Tibial nerve (tissue), 4 donors: ENCODE measurements at regions not wholly inside any gene's neighbourhood (a gene's known extent, or its start where the extent isn't known, plus 50 kb on each side); places are given as distances from the start of the nearest gene placed in this dataset.

Experiments
- DNase-seq, 2 donors: peaks; one replicate each; pipeline ENCODE4 v3.0.0-alpha.2; 2019; ENCODE audit warnings: low spot score in 2 of 2
- H3K27ac ChIP-seq, 4 donors: fragments of 200-600 bp; sonication (generic) in 3 of 4; one replicate each; pipeline ENCODE4 v1.5.1; 2017 to 2019; ENCODE audit warnings: mild to moderate bottlenecking in 1 of 4
- H3K27me3 ChIP-seq, 2 donors: fragments of 200-600 bp; sonication (generic) in 1 of 2; one replicate each; pipeline versions ENCODE4 v1.5.1 to v1.6.0; 2017 to 2019
- H3K36me3 ChIP-seq, 3 donors: fragments of 200-600 bp; sonication (generic); one replicate each; pipeline ENCODE4 v1.5.1; 2018 to 2019
- H3K4me1 ChIP-seq, 4 donors: fragments of 200-600 bp; sonication (generic) in 3 of 4; one replicate each; pipeline ENCODE4 v1.5.1; 2017 to 2019
- H3K4me3 ChIP-seq, 4 donors: fragments of 200-600 bp; sonication (generic) in 3 of 4; one replicate each; pipeline ENCODE4 v1.5.1; 2017 to 2019; ENCODE audit warnings: mild to moderate bottlenecking in 1 of 4, moderate library complexity in 1 of 4
- H3K9me3 ChIP-seq, 4 donors: fragments of 200-600 bp; sonication (generic) in 3 of 4; one replicate each; pipeline ENCODE4 v1.5.1; 2017 to 2019
- CTCF ChIP-seq, 5 experiments: fragments of 200-600 bp in 3 of 5; fragments of 450-650 bp in 2 of 5; sonication (generic) in 3 of 5; IDR thresholded peaks; one replicate each; pipeline ENCODE4 v1.5.1; 2016 to 2019; ENCODE audit warnings: antibody characterized with exemption in 5 of 5, mild to moderate bottlenecking in 3 of 5, moderate library complexity in 2 of 5
- EP300 ChIP-seq, 2 donors: sonication (generic); formaldehyde crosslinking; IDR thresholded peaks; one replicate each; pipeline ENCODE4 v1.6.1; 2017; ENCODE audit warnings: antibody characterized with exemption in 2 of 2, mild to moderate bottlenecking in 1 of 2
- POLR2A ChIP-seq, 2 donors: fragments of 450-650 bp; IDR thresholded peaks; one replicate each; pipeline ENCODE4 v1.6.1; 2017; ENCODE audit warnings: antibody characterized with exemption in 2 of 2, mild to moderate bottlenecking in 2 of 2, moderate library complexity in 2 of 2
- WGBS, 2 donors: methylation state at CpG; one replicate each; pipeline ENCODE4 v1.1.5; 2018; 5-methylcytosine and 5-hydroxymethylcytosine counted together

- no peaks in the 10 kb centered on the region for H3K27me3 ChIP-seq
- no peak overlapping the region for H3K4me3 ChIP-seq
- no peaks in the 10 kb centered on the region for H3K4me1 ChIP-seq
- TF ChIP-seq CTCF (IDR thresholded peaks at IDR 0.05): no peak
- TF ChIP-seq POLR2A (IDR thresholded peaks at IDR 0.05): no peak
- TF ChIP-seq EP300 (IDR thresholded peaks at IDR 0.05): no peak
- peaks cover 0 to 10% (median 0%) of the 10 kb centered on the region in 4 donors for H3K9me3 ChIP-seq
- H3K27ac ChIP-seq: no peak overlapping the region
- WGBS, 2 donors: 46 to 55% methylated on average over 2 of the region's 2 CpGs
- DNase-seq: no peak
- H3K36me3 ChIP-seq: no peaks in the 10 kb centered on the region
Measured at GRCh38 chr6:153442096-153442495, 311.0 kb upstream of the RGS17 start.

GRCh38 chr6:153437193-153437592 lies 306.1 kb upstream of the RGS17 start:
- no peak for TF ChIP-seq POLR2A (IDR thresholded peaks at IDR 0.05)
- TF ChIP-seq CTCF (IDR thresholded peaks at IDR 0.05): no peak
- TF ChIP-seq EP300 (IDR thresholded peaks at IDR 0.05): no peak
- WGBS, 2 donors: 12 to 18% methylated on average over 3 of the region's 3 CpGs
- no peaks in the 10 kb centered on the region for H3K36me3 ChIP-seq
- no peak overlapping the region for H3K27ac ChIP-seq
- no peak overlapping the region for H3K4me3 ChIP-seq
- no peaks in the 10 kb centered on the region for H3K9me3 ChIP-seq
- DNase-seq: no peak
- H3K4me1 ChIP-seq: no peaks in the 10 kb centered on the region
- no peaks in the 10 kb centered on the region for H3K27me3 ChIP-seq

DNA sequence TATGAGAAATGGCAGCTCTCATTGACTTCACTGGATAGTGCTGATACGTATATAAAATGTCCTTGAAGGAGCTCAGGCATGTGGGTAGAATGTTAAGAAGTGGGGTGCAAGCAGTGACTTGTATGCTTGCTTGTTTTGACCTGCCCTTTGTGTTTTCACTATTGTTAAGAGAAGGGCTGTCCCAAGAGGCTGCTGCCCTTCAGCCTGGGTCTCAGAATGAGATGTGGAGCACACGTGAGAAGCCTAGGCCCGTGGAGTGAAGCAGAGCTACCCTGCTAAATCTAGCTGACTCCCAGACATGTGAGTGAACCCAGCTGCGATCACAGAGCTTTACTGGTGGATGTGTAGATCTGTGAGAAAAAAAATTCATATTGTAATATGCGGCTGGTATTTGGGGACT lies 305.3 kb upstream of the RGS17 start:
- no peaks in the 10 kb centered on the region for H3K4me1 ChIP-seq
- TF ChIP-seq POLR2A (IDR thresholded peaks at IDR 0.05) (no peak), EP300 (IDR thresholded peaks at IDR 0.05) (no peak), CTCF (IDR thresholded peaks at IDR 0.05) (no peak)
- 55 to 64% methylated on average over 5 of the region's 5 CpGs for WGBS, 2 donors
- H3K27ac ChIP-seq: no peak overlapping the region
- H3K36me3 ChIP-seq: no peaks in the 10 kb centered on the region
- no peaks in the 10 kb centered on the region for H3K9me3 ChIP-seq
- no peak overlapping the region for H3K4me3 ChIP-seq
- no peak for DNase-seq
- H3K27me3 ChIP-seq: no peaks in the 10 kb centered on the region

GRCh38 chr6:153435787-153436186 lies 304.7 kb upstream of the RGS17 start:
- Histone ChIP-seq H3K27ac (no peak overlapping the region), H3K27me3 (no peaks in the 10 kb centered on the region), H3K4me3 (no peak overlapping the region), H3K4me1 (no peaks in the 10 kb centered on the region), H3K36me3 (no peaks in the 10 kb centered on the region), H3K9me3 (no peaks in the 10 kb centered on the region)
- TF ChIP-seq CTCF (IDR thresholded peaks at IDR 0.05) (no peak), POLR2A (IDR thresholded peaks at IDR 0.05) (no peak), EP300 (IDR thresholded peaks at IDR 0.05) (no peak)
- no peak for DNase-seq

- no peak overlapping the region for H3K4me3 ChIP-seq
- peaks cover 0 to 6% (median 0%) of the 10 kb centered on the region in 4 donors for H3K4me1 ChIP-seq
- 47 to 57% methylated on average over 2 of the region's 2 CpGs for WGBS, 2 donors
- no peaks in the 10 kb centered on the region for H3K27me3 ChIP-seq
- no peak overlapping the region for H3K27ac ChIP-seq
- no peaks in the 10 kb centered on the region for H3K9me3 ChIP-seq
- H3K36me3 ChIP-seq: no peaks in the 10 kb centered on the region
- no peak for DNase-seq
- no peak for TF ChIP-seq EP300 (IDR thresholded peaks at IDR 0.05)
- TF ChIP-seq CTCF (IDR thresholded peaks at IDR 0.05): no peak
- TF ChIP-seq POLR2A (IDR thresholded peaks at IDR 0.05): no peak
Measured at GRCh38 chr6:153425536-153425935, 294.5 kb upstream of the RGS17 start.
